ENCODE measurements at regions not wholly inside any gene's neighbourhood (a gene's known extent, or its start where the extent isn't known, plus 50 kb on each side); places are given as distances from the start of the nearest gene placed in this dataset.

GRCh38 chr3:182469086-182469485 is 324.2 kb upstream of the ATP11B start:
- no peak overlapping the region for H3K4me3 ChIP-seq (ENCODE audit: low read depth, low read length)
- no peak for DNase-seq (ENCODE audit: low read depth)
- no peak for TF ChIP-seq CTCF (IDR thresholded peaks at IDR 0.05; ENCODE audit: insufficient read depth, low read length)

- no peak overlapping the region for H3K4me3 ChIP-seq (ENCODE audit: low read depth, low read length)
- DNase-seq (ENCODE audit: low read depth) = no peak
- TF ChIP-seq CTCF (IDR thresholded peaks at IDR 0.05; ENCODE audit: insufficient read depth, low read length) = no peak
Observed at GRCh38 chr3:182470187-182470586, 323.1 kb upstream of the ATP11B start.

GRCh38 chr3:182473191-182473710 is 320.1 kb upstream of the ATP11B start:
- DNase-seq (ENCODE audit: low read depth) = no peak
- no peak overlapping the region for H3K4me3 ChIP-seq (ENCODE audit: low read depth, low read length)
- no peak for TF ChIP-seq CTCF (IDR thresholded peaks at IDR 0.05; ENCODE audit: insufficient read depth, low read length)

- no peak for DNase-seq (ENCODE audit: low read depth)
- TF ChIP-seq CTCF (IDR thresholded peaks at IDR 0.05; ENCODE audit: insufficient read depth, low read length) = no peak
- H3K4me3 ChIP-seq (ENCODE audit: low read depth, low read length) = no peak overlapping the region
Observed at GRCh38 chr3:182478369-182478768, 314.9 kb upstream of the ATP11B start.

GRCh38 chr3:182479419-182480336 is 313.6 kb upstream of the ATP11B start:
- no peak for DNase-seq (ENCODE audit: low read depth)
- H3K4me3 ChIP-seq (ENCODE audit: low read depth, low read length) = no peak overlapping the region
- no peak for TF ChIP-seq CTCF (IDR thresholded peaks at IDR 0.05; ENCODE audit: insufficient read depth, low read length)

- no peak overlapping the region for H3K4me3 ChIP-seq (ENCODE audit: low read depth, low read length)
- no peak for DNase-seq (ENCODE audit: low read depth)
- TF ChIP-seq CTCF (IDR thresholded peaks at IDR 0.05; ENCODE audit: insufficient read depth, low read length) = no peak
Observed at GRCh38 chr3:182482705-182483104, 310.6 kb upstream of the ATP11B start.

Measured in fibroblast of the aortic adventitia (primary cell).